SK-N-DZ (cell line): ENCODE measurements at regions not wholly inside any gene's neighbourhood (a gene's known extent, or its start where the extent isn't known, plus 50 kb on each side); places are given as distances from the start of the nearest gene placed in this dataset.
"Not testable (repeated sequence)": the region's sequence is repeated elsewhere in the genome, so short reads cannot be mapped to it uniquely, and the experiment has no call there.

ENCODE experiments used
- DNase-seq: peaks from one replicate; pipeline ENCODE4 v3.0.0-alpha.2; 2015; ENCODE audit warnings: low spot score

DNA sequence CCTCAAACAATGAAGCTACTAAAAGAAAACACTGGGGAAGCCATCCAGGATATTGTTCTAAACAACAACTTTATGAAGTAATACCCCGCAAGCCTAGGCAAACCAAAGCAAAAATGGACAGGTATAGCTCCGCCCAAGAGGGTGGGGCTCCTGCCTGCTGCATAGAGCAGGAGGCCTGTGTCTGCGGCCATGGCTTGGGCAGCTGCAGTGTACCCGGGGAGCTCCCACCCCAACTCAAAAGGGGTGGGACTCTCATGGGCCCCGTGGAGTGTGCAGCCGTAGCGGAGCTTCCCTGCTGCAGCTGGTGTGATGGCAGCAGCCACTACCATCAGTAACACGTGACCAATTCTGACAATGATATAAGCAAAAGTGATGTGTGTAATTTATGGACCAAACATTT lies 264.2 kb upstream of the KITLG start:
- DNase-seq, result peak; percentile 10

DNA sequence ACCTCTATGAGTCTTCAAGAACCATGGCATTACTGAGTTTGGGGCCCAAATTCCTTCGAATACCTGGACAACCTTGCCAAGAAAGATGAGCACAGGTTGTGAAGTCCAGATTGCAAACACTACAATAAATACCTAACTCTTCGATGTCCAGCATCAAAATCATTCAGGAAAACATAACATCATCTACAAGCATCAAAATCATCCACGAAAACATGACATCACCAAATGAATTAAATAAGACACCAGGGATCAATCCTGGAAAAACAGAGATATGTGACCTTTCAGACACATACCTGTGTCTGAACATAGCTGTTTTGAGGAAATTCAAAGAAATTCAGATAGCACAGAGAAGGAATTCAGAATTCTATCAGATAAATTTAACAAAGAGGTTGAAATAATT lies 262.0 kb upstream of the KITLG start:
- DNase-seq, result no peak

DNA sequence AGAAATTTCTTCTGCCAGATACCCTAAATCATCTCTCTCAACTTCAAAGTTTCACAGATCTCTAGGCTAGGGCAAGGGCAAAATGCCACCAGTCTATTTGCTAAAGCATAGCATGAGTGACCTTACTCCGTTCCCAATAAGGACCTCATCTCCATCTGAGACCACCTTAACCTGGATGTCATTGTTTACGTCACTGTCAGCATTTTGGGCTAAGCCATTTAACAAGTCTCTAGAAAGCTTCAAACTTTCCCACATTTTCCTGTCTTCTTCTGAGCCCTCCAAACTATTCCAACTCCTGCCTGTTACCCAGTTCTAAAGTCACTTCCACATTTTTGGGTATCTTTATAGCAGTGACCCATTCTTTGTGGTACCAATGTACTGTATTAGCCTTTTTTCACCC lies 259.2 kb upstream of the KITLG start:
- DNase-seq, result no peak

DNA sequence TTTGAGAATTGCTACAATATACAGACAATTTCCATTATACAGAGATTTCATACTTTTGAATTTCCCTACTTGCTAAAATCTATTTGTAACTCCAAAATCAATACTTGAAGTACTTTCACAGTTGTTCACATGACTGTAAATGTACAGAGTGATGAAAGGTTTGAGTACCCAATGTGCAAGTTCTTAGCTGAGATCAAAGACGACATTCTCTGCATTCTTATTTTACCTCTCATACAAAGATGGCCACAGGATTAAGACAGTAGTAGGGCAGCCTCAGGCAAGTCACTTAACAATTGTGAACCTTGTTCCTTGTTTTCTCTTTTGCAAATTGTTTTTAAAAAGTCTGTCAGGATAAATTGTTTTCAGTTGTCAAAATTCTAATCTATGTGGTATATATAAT lies 255.9 kb upstream of the KITLG start:
- DNase-seq, result no peak

DNA sequence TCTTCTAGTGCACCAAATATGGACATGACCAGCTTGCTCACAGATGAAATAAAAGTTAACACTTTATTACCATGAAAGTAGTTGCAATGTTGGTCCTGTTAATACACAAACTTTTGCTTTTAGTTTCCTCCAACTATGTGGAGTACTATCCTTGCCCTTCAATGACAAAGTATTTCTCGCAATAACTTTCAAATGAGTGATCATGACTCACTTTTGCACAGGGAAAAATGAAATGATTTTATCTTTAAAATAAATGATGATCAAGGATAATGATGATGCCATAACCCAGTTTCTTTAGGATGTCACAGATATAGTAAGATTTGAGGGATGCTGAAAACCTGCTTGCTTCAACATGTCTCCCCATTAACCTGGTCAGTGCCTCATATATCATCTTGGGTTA lies 254.0 kb upstream of the KITLG start:
- no peak for DNase-seq

DNA sequence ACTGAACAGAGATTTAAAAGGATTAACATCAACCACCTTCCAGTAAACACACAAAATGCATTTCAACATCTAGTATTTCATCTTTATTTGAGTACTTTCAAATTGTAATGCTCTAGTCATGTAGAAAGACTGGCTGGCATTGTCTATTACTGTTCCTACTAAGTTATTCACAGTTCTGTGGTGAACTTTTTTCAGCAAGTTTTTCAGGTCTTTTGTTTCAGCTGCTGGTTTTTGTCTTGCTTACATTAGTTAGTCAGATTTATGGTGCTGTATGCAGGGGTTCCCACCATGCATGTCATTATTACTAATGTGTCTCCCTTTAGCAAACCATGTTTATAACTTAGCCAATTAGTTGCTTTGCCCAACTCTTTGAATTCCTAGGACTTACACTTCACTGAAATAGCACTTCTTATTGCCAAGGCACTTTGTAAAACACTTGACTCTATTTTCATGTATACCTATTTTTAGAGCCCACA lies 253.4 kb upstream of the KITLG start:
- DNase-seq, result no peak

DNA sequence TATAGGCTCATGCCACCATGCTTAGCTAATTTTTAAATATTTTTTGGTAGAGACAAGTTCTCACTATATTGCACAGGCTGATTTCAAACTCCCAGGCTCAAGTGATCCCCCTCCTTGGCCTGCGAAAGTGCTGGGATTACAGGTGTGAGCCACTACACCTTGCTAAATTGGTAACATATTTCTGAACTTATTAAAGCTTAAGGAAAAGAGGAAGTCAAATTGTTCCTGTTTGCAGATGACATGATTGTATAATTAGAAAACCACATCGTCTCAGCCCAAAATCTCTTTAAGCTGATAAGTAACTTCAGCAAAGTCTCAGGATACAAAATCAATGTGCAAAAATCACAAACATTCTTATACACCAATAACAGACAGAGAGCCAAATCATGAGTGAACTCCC lies 248.3 kb upstream of the KITLG start:
- not testable (repeated sequence) for DNase-seq

DNA sequence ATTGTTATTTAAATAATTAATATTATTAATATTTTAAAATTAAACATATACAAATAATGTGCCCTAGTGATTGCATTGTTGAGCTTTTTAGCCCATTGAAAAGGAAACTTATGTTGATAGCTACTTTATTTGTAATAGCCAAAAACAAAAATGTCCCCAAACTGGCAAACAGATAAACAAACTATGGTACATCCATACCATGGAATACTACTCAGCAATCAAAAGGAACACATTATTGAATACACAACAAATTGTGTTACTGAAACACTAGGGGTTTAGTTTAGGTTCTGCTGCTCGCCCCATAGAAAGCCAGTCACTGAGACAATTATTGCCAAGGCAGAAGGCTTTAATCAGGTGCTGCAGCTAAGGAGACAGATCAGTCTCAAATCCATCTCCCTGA lies 239.7 kb upstream of the KITLG start:
- DNase-seq, result no peak

DNA sequence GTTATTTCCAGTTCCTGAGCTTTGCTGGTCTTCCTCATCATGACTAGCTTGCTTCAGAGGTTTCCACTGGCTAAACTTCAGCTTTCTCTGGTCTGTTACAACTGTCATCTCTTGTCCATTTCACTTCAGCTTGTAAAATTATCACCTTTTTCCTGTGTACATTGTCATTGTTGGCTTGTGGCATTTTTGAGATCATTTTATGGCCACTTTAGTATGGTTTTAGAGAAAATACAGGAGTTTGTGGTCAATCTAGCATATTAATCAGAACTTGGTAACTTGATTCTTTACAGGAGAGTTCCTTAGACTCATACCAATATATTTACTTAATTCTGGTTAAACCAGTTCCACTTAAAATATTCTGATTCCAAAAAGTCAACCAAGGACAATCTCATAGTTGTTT lies 235.9 kb upstream of the KITLG start:
- DNase-seq, result no peak

DNA sequence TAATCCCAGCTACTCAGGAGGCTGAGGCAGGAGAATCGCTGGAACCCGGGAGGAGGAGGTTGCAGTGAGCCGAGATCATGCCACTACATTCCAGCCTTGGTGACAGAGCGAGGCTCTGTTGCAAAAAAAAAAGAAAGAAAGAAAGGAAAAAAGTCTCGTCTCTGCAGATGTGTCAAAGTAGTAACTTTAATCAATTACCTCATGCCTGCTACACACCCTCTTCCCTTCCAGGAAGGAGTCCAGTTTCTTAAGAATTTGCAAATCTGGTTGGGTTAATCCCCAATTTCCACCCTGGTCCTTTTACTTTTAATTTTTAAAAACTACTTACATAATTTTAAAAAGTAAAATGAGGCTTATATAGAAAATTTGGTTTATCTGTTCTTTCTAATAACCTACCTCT lies 234.5 kb upstream of the KITLG start:
- DNase-seq, result no peak

DNA sequence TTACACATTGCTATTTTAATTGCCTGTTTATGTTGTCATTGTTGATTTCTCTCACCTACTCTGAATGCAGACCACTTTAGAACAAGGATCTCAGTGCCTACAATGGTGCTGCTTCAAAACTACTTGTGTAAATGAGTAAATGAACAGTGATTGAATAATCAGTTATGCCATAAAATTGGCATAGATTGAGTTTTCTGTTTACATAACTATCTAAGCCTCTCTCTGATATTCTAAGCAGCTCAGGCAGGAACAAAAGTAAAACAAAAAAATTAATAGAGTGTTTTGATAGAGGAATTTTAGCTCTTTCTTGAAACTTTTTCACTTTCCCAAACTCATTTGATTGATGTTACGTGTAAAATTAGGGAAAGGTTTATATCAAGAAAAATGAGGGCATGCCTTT lies 232.3 kb upstream of the KITLG start:
- DNase-seq, result no peak

DNA sequence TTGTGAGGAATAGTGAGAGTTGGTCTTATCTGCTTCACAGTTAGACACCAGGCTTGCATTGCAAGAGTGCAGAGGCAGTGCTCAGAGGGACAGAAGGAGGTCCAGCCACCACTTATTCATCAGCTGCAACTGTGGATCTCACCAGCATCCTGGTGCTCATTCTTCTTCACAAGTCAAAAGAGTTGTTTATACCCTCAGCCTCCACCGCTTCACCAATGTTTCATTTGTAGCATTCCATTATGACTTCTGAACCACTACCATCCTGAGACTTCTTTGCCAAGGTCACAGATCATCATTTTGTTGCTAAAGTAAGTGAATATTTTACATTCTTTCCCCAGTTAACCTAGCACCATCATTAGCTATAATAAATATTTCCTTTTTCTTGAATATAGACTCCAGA lies 230.5 kb upstream of the KITLG start:
- DNase-seq, result no peak

DNA sequence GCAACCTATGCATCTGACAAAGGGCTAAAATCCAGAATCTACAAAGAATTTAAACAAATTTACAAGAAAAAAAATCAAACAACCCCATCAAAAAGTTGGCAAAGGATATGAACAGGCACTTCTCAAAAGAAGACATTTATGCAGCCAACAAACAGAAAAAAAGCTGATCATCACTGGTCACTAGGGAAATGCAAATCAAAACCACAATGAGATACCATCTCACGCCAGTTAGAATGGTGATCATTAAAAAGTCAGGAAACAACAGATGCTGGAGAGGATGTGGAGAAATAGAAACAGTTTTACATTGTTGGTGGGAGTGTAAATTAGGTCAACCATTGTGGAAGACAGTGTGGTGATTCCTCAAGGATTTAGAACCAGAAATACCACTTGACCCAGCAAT lies 229.6 kb upstream of the KITLG start:
- not testable (repeated sequence) for DNase-seq

DNA sequence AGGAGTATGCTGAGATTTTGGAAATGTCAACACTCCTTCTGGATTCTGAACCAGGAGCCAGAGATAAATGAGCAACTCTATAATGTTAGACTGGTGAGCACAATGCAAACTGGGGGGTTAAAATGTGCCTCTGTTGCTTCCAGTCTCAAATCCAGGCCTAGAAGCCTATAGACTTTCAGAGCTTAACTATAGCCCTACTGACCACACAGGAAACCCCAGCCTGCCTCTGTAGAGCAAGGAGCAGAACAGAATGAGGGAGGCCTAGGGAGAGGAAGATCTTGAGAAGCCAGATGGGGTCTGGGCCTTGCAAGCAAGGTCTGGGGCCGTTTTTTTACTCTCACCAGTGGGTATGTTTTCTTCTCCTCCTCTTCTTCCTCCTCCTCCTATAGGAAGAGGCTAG lies 225.4 kb upstream of the KITLG start:
- no peak for DNase-seq

DNA sequence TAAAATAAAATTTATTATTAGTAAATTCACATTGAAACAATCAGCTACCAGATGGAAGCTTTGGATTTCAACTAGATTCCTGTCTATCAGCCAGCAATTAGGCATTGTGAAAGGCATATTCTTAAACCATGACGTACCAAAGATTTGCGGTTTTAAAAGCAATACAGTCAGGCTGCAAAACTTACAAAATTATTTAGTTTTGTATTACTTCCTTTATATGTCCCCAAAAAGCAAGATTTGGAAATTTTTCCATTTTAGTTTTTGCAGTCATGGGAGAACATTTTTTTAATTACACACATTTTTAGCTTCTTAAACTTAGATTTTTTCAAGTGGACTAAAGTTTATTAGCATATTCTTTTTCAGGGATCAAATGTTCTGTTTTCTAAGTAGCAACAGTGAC lies 225.0 kb upstream of the KITLG start:
- no peak for DNase-seq

DNA sequence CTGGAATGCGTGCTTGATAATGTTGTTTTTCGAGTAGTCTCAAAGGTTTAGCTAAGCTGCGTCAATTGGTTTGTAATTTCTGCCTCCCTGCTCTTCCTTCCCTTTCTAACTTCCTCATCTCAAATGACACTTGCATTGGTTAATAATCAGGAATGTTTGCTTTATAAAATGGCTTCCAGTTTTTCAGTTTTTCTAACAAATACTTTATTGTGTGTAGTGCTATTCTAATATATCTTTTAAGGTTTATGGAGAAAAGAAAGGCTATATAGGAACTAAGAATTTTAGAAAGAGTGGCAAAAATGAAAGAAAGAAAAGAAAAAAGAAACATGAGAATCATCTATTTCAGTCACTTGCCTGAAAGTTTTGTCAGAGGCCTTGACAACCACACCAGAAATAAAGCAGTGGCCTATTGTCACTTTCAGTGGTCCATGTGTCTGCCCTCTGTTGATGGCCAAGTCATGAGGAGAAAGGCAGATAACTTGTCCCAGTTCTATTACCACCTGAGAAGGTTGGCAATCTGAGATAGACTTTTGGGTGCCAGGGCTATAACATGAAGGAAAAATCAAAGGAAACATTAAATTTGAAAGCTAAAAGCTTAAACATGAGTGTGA lies 221.9 kb upstream of the KITLG start:
- no peak for DNase-seq

DNA sequence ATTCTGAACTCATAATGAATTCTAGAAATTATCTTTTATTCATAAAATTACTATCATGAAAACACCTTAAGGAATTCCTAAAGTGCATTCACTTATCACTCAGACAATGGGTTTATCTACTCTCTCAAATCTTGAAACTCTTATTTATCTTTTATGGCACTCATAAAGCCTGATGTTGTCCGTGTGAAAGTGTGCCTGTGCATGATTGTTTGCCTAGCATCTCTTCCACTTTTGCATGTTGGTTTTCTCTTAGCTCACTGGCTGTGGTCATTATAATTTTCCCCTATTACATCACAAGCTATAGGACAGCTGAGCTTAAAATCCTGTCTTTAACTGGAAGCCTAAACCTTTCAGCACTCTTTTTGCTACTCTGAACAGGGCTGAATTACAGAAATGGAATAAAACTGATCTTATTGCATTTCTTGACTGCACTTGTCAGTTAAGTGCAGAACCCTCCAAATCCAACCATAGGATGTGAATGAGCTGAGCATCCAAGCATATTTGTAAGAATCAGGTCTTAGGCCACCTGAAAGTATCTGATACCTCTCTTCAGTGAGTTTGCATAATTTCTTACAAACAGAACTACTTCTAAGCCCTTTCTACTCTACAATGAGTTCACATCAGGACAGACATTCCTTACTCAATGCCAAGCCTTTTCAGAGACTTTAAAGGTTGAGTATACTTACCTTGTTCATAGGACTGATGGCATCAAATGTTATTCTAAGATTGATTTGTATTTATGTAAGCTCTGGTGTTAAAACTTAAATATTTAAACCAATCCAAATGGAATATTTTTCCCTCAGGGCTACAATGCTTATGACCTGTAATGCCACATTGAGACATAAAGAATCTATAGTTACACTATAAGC lies 221.2 kb upstream of the KITLG start:
- no peak for DNase-seq

DNA sequence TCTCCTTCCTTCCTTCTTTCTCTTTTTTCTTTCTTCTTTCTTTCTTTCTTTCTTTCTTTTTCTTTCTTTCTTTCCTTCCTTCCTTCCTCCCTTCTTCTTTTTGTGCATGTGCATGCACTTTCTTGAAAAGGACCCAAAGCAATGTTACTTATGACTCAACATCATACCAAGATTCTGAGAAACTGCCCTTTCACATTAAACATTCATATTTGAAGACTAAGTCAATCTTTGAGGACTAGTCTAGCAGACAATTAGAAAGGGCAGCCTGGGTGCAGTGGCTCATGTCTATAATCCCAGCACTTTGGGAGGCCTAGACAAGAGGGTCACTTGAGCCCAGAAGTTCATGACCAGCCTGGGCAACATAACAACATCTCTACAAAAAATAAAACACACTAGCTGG lies 212.8 kb upstream of the KITLG start:
- no peak for DNase-seq

DNA sequence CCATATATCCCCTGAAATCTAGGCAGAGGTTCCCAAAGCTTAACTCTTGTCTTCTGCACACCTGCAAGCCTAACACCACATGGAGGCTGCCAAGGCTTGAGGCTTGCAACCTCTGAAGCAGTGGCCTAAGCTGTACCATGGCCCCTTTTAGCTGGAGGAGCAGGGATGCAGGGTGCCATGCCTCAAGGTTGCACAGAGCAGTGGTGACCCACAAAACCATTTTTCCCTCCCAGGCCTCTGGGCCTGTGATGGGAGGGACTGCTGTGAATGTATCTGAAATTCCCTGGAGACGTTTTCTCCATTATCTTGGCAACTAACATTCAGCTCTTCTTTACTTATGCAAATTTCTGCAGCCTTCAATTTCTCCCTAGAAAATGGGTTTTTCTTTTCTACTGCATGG lies 210.0 kb upstream of the KITLG start:
- no peak for DNase-seq

DNA sequence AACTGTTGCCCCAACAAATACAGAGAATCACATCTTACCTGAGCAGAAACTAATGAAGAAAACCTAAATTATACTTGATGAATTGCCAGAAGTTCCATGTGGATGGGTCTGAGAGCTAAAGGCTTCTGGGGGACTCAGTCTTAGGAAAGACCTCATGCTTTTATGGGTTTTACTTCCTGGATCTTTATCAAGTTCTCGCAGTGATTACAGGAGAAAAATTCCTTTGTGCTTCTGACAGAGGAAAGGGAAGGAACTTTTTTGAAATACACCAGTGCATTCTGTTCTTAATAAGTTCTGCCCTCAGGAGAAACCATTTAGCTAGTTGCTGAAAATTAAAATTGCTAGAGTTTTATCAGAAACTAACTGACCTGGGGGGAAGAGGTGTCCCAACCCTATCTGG lies 203.9 kb upstream of the KITLG start:
- DNase-seq, result no peak

DNA sequence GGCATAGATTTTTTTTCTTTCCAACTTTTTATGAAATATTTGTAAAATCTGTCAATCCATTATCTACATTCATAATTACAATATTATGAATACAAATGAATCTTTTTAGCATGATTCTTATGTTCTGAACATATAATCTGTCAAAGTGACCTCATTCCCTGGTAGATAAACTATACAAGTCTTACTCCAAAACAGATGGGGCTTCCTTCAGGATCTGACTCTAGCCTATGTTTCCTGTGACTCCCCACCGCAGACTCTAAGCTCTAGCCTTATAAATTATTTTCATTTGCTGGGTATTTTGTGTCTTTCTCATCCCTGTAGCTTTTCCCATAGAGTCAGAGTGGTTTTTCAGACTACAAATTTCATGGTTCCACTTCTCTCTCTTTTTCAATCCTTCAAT lies 202.1 kb upstream of the KITLG start:
- DNase-seq, result no peak

DNA sequence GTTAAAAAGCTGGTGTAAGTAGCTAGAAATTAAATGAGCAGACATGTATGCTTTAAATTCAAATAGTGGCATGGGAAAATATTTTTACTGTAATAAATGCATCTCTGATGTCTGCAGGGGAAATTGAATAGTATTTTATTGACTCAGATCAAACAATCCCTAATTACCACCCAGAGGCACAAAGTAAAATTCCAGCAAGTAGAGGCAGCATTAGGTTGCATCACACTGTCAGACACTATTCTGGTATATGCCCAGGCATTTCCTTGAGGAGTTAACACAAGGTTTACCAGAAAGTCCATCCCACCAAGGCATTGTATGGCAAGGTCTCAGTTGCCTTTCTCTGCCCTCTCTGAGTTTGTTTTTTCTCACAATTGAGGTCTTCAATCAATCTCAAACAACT lies 201.6 kb upstream of the KITLG start:
- no peak for DNase-seq

DNA sequence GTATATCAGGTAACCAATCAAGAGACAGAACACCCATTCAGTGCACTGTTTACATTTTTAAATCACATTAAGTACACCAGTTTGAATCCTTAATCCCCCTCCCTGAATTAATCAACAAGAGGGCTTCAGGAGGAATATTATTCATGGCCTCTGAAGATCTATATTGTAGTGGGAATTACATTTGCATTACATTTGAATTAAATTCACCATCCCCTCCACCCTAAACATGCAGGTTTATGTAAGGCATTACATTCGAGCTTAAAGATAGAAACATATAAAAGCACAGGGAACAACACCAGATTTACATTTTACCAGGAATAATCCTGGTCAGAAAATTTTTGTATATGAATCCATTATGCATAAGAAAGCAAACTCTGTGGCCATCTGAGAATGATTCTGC lies 197.8 kb upstream of the KITLG start:
- DNase-seq, result no peak
